Suprapubic skin (tissue), 4 donors: ENCODE measurements at regions not wholly inside any gene's neighbourhood (a gene's known extent, or its start where the extent isn't known, plus 50 kb on each side); places are given as distances from the start of the nearest gene placed in this dataset.

Experiments
- DNase-seq, 2 donors: peaks; one replicate each; pipeline ENCODE4 v3.0.0-alpha.2; 2019; ENCODE audit warnings: low spot score in 2 of 2
- H3K27ac ChIP-seq: fragments of 200-600 bp; sonication (generic); one replicate; pipeline ENCODE4 v1.5.1; 2019
- H3K27me3 ChIP-seq: fragments of 200-600 bp; sonication (generic); one replicate; pipeline ENCODE4 v1.5.1; 2019
- H3K36me3 ChIP-seq: fragments of 200-600 bp; sonication (generic); one replicate; pipeline ENCODE4 v1.5.1; 2019
- H3K4me1 ChIP-seq: fragments of 200-600 bp; sonication (generic); one replicate; pipeline ENCODE4 v1.5.1; 2019
- H3K4me3 ChIP-seq: fragments of 200-600 bp; sonication (generic); one replicate; pipeline ENCODE4 v1.5.1; 2019; ENCODE audit warnings: mild to moderate bottlenecking
- H3K9me3 ChIP-seq: fragments of 200-600 bp; sonication (generic); one replicate; pipeline ENCODE4 v1.5.1; 2019
- EP300 ChIP-seq: sonication (generic); formaldehyde crosslinking; IDR thresholded peaks from one replicate; pipeline ENCODE4 v1.6.1; 2017; ENCODE audit warnings: antibody characterized with exemption
- POLR2A ChIP-seq, 2 donors: fragments of 450-650 bp; IDR thresholded peaks; one replicate each; pipeline ENCODE4 v1.6.1; 2017; ENCODE audit warnings: antibody characterized with exemption in 2 of 2, mild to moderate bottlenecking in 2 of 2, moderate library complexity in 2 of 2
- POLR2AphosphoS5 ChIP-seq, 3 donors: sonication (generic); formaldehyde crosslinking; IDR thresholded peaks; one replicate each; pipeline ENCODE4 v1.6.1; 2017; ENCODE audit warnings: antibody characterized with exemption in 3 of 3
- WGBS: methylation state at CpG from one replicate; pipeline ENCODE4 v1.1.5; 2018; 5-methylcytosine and 5-hydroxymethylcytosine counted together
- TF ChIP-seq, protein P1 (sequence below), 2 donors: fragments of 200-600 bp in 1 of 2; fragments of 450-650 bp in 1 of 2; sonication (generic) in 1 of 2; IDR thresholded peaks; one replicate each; pipeline ENCODE4 v1.5.1; 2016 to 2019; ENCODE audit warnings: antibody characterized with exemption in 2 of 2, mild to moderate bottlenecking in 1 of 2, moderate library complexity in 1 of 2

DNA sequence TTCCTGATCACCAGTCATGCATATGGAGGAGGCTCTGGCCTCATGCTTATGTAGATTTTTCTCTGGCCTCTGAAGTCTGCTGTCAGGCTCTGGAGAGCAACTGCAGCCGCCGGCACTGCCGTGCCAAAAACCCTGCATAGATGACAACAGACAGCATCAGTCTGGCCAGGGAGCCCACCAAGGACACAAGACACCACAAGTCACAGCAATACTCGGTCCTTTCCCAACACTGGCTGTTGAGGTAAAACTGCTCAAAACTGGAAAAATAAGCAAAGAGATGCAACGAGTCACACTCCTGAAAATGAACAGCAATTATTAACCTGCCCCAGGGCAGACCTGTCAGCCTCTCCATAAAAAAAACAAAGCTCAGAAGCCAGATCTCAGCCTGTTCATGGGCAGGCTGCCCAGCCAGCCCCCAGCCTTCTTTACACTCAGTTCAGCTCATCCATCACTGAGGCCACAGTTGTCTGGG lies 186.0 kb upstream of the RAB6C start:
- H3K4me1 ChIP-seq, result no peaks in the 10 kb centered on the region
- H3K36me3 ChIP-seq, result no peaks in the 10 kb centered on the region
- WGBS, result 64% methylated on average over 5 of the region's 5 CpGs
- H3K9me3 ChIP-seq, result no peaks in the 10 kb centered on the region
- peaks cover 5% of the 10 kb centered on the region for H3K27me3 ChIP-seq
- no peak overlapping the region for H3K4me3 ChIP-seq
- no peak overlapping the region for H3K27ac ChIP-seq
- no peak for DNase-seq
- TF ChIP-seq POLR2A (IDR thresholded peaks at IDR 0.05) (no peak), POLR2AphosphoS5 (IDR thresholded peaks at IDR 0.05) (no peak), EP300 (no peak)
- TF ChIP-seq, protein P1, sequence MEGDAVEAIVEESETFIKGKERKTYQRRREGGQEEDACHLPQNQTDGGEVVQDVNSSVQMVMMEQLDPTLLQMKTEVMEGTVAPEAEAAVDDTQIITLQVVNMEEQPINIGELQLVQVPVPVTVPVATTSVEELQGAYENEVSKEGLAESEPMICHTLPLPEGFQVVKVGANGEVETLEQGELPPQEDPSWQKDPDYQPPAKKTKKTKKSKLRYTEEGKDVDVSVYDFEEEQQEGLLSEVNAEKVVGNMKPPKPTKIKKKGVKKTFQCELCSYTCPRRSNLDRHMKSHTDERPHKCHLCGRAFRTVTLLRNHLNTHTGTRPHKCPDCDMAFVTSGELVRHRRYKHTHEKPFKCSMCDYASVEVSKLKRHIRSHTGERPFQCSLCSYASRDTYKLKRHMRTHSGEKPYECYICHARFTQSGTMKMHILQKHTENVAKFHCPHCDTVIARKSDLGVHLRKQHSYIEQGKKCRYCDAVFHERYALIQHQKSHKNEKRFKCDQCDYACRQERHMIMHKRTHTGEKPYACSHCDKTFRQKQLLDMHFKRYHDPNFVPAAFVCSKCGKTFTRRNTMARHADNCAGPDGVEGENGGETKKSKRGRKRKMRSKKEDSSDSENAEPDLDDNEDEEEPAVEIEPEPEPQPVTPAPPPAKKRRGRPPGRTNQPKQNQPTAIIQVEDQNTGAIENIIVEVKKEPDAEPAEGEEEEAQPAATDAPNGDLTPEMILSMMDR (IDR thresholded peaks at IDR 0.05), result no peak

DNA sequence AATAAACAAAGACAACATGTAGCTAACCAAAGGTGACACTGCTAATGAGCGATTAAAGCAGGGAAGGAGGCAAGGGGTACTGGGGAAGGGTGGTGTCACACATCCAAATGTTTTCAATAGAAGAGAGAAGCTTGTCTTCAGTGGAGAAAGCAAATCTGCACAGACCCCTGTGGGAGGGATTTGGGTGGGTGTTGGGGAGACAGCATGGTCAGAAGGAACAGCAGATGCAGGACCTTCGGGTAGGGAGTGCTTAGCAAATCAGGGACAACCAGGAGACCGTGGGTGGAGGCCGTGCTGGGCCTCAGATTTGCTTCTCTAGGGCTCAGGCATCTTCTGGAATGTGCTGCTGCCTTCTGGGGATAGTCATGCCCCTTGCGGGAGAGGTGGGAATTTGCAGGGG lies 185.3 kb upstream of the RAB6C start:
- peaks cover 10% of the 10 kb centered on the region for H3K27me3 ChIP-seq
- no peaks in the 10 kb centered on the region for H3K4me1 ChIP-seq
- no peak overlapping the region for H3K4me3 ChIP-seq
- H3K9me3 ChIP-seq, result no peaks in the 10 kb centered on the region
- H3K36me3 ChIP-seq, result no peaks in the 10 kb centered on the region
- H3K27ac ChIP-seq, result no peak overlapping the region
- 64% methylated on average over 5 of the region's 5 CpGs for whole genome bisulfite sequencing
- TF ChIP-seq POLR2A (IDR thresholded peaks at IDR 0.05), result no peak
- no peak for TF ChIP-seq EP300
- no peak for DNase-seq

DNA sequence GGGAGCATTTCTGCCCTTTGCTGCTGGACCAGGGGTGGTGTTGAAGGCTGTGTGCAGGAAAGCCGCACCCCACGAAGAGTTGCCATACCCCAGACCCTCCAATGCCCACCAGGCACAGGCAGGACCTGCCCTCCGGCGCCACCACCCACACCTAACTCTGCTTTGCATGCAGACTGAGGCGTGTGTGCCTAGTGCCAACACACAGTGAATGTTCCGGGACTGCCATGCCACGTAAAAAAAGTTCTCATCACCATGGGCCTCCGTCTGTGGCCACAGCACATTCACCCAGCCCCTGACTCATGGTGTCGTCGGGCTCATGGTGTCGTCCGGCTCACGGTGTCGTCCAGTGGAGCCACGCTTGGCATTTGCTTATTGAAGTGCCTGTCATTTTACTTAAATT lies 184.9 kb upstream of the RAB6C start:
- Histone ChIP-seq H3K4me3 (no peak overlapping the region), H3K4me1 (no peaks in the 10 kb centered on the region), H3K27me3 (peaks cover 10% of the 10 kb centered on the region), H3K27ac (no peak overlapping the region), H3K36me3 (no peaks in the 10 kb centered on the region), H3K9me3 (no peaks in the 10 kb centered on the region)
- WGBS, result 89% methylated on average over 10 of the region's 15 CpGs
- no peak for DNase-seq
- TF ChIP-seq POLR2A (IDR thresholded peaks at IDR 0.05), result no peak
- TF ChIP-seq EP300, result no peak
- TF ChIP-seq, protein P1 (IDR thresholded peaks at IDR 0.05), result no peak
- TF ChIP-seq POLR2AphosphoS5 (IDR thresholded peaks at IDR 0.05), result no peak

DNA sequence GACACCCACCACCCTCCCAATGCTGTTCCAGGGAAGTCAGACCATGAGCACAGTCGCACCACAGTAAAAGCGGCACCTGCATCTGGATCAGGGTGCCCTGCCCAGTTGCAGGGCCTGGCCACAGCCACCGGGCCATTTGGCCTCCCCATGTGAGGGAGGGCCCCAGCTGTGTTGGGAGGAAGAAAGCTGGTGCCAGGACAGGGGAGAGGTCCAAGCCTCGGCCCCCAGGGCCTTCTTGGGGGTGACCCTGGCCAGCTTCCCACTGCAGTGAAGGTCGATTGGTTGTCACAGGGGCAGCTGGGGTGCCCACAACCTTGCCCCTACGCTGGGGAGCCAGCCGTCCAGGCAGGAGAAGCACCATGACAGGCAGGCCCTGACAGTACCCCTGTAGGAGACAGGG lies 183.2 kb upstream of the RAB6C start:
- DNase-seq, result no peak
- 80% methylated on average over 1 of the region's 7 CpGs for WGBS
- Histone ChIP-seq H3K9me3 (no peaks in the 10 kb centered on the region), H3K4me1 (no peaks in the 10 kb centered on the region), H3K27ac (no peak overlapping the region), H3K4me3 (no peak overlapping the region), H3K27me3 (peaks cover 10% of the 10 kb centered on the region), H3K36me3 (no peaks in the 10 kb centered on the region)
- TF ChIP-seq POLR2A (IDR thresholded peaks at IDR 0.05) (no peak), POLR2AphosphoS5 (IDR thresholded peaks at IDR 0.05) (no peak), EP300 (no peak)
- TF ChIP-seq, protein P1 (IDR thresholded peaks at IDR 0.05), result no peak

DNA sequence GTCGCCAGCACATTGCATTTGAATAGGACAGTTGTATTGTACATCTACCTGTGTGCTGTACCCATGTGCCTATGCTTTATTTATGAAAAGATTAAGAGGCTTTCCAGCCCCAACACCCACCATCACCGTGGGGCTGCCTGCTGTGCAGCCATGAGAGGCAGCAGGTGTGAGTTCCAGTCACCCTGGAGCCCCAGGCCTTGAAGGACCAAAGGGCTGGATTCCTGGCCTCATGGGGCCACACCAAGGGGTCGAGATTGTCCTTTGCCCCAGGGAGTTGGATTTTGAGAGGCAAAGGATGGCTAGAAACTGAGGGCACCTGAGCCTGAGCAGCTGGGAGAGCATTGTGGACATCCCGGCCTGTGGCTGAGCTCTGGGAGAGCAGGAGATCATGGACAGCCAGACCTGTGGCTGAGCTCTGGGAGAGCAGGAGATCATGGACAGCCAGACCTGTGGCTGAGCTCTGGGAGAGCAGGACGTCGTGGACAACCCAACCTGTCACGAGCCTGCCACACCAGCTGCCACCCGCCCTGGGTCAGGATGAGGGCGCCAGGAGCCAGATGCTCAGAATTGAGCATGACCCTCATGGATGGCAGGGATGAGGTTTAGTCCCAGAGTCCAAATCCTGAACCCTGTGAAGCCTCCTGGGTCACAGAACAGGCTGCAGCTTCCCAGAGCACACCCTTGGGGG lies 182.5 kb upstream of the RAB6C start:
- no peak for TF ChIP-seq POLR2A (IDR thresholded peaks at IDR 0.05)
- no peak for TF ChIP-seq POLR2AphosphoS5 (IDR thresholded peaks at IDR 0.05)
- TF ChIP-seq, protein P1 (IDR thresholded peaks at IDR 0.05), result no peak
- TF ChIP-seq EP300, result no peak
- 100% methylated on average over 1 of the region's 9 CpGs for WGBS
- Histone ChIP-seq H3K4me3 (no peak overlapping the region), H3K27me3 (peaks cover 10% of the 10 kb centered on the region), H3K36me3 (no peaks in the 10 kb centered on the region), H3K27ac (no peak overlapping the region), H3K9me3 (no peaks in the 10 kb centered on the region), H3K4me1 (no peaks in the 10 kb centered on the region)
- no peak for DNase-seq
